CD4-positive, alpha-beta T cell (primary cell): ENCODE measurements at regions not wholly inside any gene's neighbourhood (a gene's known extent, or its start where the extent isn't known, plus 50 kb on each side); places are given as distances from the start of the nearest gene placed in this dataset.

Experiments used
- ATAC-seq: fragments of 200-7000 bp; cut with Tn5 transposase; one replicate; pipeline ENCODE4 v1.10.0; 2022; ENCODE audit warnings: mild to moderate bottlenecking; ENCODE audit not compliant: poor library complexity
- CTCF ChIA-PET: fragments of 350-600 bp; sonication (Branson Sonifier 250); formaldehyde crosslinking; loops from one replicate; lab custom pipeline; 2021; ENCODE audit warnings: antibody characterized with exemption, inconsistent platforms; lab: Charles Lee
- POLR2A ChIA-PET: fragments of 350-600 bp; sonication (Branson Sonifier 250); formaldehyde crosslinking; loops from one replicate; lab custom pipeline; 2021; ENCODE audit warnings: antibody characterized with exemption, inconsistent platforms; lab: Charles Lee
- DNase-seq, 14 experiments: peaks; one replicate each; pipeline ENCODE4 v3.0.0-alpha.2; 2013 to 2020; ENCODE audit warnings: mixed read lengths in 2 of 14
- H3K27ac ChIP-seq, 2 donors: one replicate each; pipeline versions ENCODE4 v1.5.1 to v1.7.0; 2013; ENCODE audit warnings: low read length in 2 of 2, low read depth in 1 of 2, mild to moderate bottlenecking in 1 of 2
- H3K27me3 ChIP-seq, 2 experiments: 1 replicate in 1 of 2; 2 replicates in 1 of 2; pipeline versions ENCODE4 v1.6.1 to v1.7.0; 2013; ENCODE audit warnings: low read length in 2 of 2, control low read depth in 1 of 2, mild to moderate bottlenecking in 1 of 2, moderate library complexity in 1 of 2; ENCODE audit not compliant: insufficient read depth in 2 of 2, control insufficient read depth in 1 of 2
- H3K36me3 ChIP-seq: one replicate; pipeline ENCODE4 v1.6.1; 2013; ENCODE audit warnings: low read length, control low read depth; ENCODE audit not compliant: insufficient read depth
- H3K4me1 ChIP-seq: one replicate; pipeline ENCODE4 v1.6.1; 2013; ENCODE audit warnings: low read length, control low read depth; ENCODE audit not compliant: insufficient read depth
- H3K4me3 ChIP-seq: one replicate; pipeline ENCODE4 v1.5.1; 2013; ENCODE audit warnings: mild to moderate bottlenecking, low read length, moderate library complexity
- H3K9me3 ChIP-seq, 2 experiments: 1 replicate in 1 of 2; 2 replicates in 1 of 2; pipeline versions ENCODE4 v1.6.1 to v1.7.0; 2013; ENCODE audit warnings: low read length in 2 of 2, mild to moderate bottlenecking in 2 of 2, control low read depth in 1 of 2, moderate library complexity in 1 of 2; ENCODE audit not compliant: control insufficient read depth in 1 of 2, insufficient read depth in 1 of 2
- H3K27ac Mint-ChIP-seq: one replicate; pipeline ENCODE4 v1.8.0; 2020; ENCODE audit warnings: mixed read lengths
- H3K27me3 Mint-ChIP-seq: one replicate; pipeline ENCODE4 v1.8.0; 2021; ENCODE audit warnings: mixed read lengths
- H3K36me3 Mint-ChIP-seq: one replicate; pipeline ENCODE4 v1.8.0; 2021; ENCODE audit warnings: low read depth, mixed read lengths
- H3K4me1 Mint-ChIP-seq: one replicate; pipeline ENCODE4 v1.8.0; 2021; ENCODE audit warnings: low read depth, mixed read lengths
- H3K4me3 Mint-ChIP-seq: one replicate; pipeline ENCODE4 v1.8.0; 2020; ENCODE audit warnings: mild to moderate bottlenecking, mixed read lengths
- H3K9me3 Mint-ChIP-seq: one replicate; pipeline ENCODE4 v1.8.0; 2020; ENCODE audit warnings: mixed read lengths
- CTCF ChIP-seq: fragments of 200-600 bp; IDR thresholded peaks from one replicate; pipeline ENCODE4 v1.8.0; 2022; ENCODE audit warnings: antibody characterized with exemption, mild to moderate bottlenecking
- intact Hi-C, 2 experiments: fragments of 100-400 bp; cut with DNase I in 1 of 2; cut with micrococcal nuclease in 1 of 2; formaldehyde crosslinking; loops; one replicate each; pipeline versions ENCODE4 v1.15.1 to v1.9.0; 2023 to 2025; cut with DNase I, micrococcal nuclease

GRCh38 chr13:90116121-90116520 is 1231.4 kb upstream of the MIR17HG start:
- ATAC-seq (no peak), DNase-seq (no peak)
- Mint-ChIP-seq H3K9me3 (peaks cover 9% of the 10 kb centered on the region), H3K27ac (no peak overlapping the region), H3K4me1 (no peaks in the 10 kb centered on the region), H3K36me3 (no peaks in the 10 kb centered on the region), H3K4me3 (no peak overlapping the region), H3K27me3 (no peaks in the 10 kb centered on the region)
- intact Hi-C loops = no loop called here
- TF ChIP-seq CTCF = no peak
- H3K9me3 ChIP-seq = peaks cover 0 to 7% of the 10 kb centered on the region in 2 experiments
- H3K27me3 ChIP-seq = no peaks in the 10 kb centered on the region
- no peak overlapping the region for H3K4me3 ChIP-seq
- H3K36me3 ChIP-seq = no peaks in the 10 kb centered on the region
- no peak overlapping the region for H3K27ac ChIP-seq
- H3K4me1 ChIP-seq = no peaks in the 10 kb centered on the region
- POLR2A ChIA-PET = no interaction called here
- CTCF ChIA-PET = no interaction called here

- peaks cover 8% of the 10 kb centered on the region for H3K9me3 Mint-ChIP-seq
- DNase-seq (no peak), ATAC-seq (no peak)
- TF ChIP-seq CTCF = no peak
- H3K36me3 ChIP-seq = no peaks in the 10 kb centered on the region
- H3K4me1 ChIP-seq = no peaks in the 10 kb centered on the region
- H3K9me3 ChIP-seq = peaks cover 0 to 7% of the 10 kb centered on the region in 2 experiments
- H3K36me3 Mint-ChIP-seq = no peaks in the 10 kb centered on the region
- H3K4me3 ChIP-seq = no peak overlapping the region
- no peaks in the 10 kb centered on the region for H3K4me1 Mint-ChIP-seq
- H3K27ac Mint-ChIP-seq = no peak overlapping the region
- no peaks in the 10 kb centered on the region for H3K27me3 ChIP-seq
- no peak overlapping the region for H3K4me3 Mint-ChIP-seq
- CTCF ChIA-PET = no interaction called here
- intact Hi-C loops = no loop called here
- POLR2A ChIA-PET = no interaction called here
- no peaks in the 10 kb centered on the region for H3K27me3 Mint-ChIP-seq
- no peak overlapping the region for H3K27ac ChIP-seq
These were observed 1228.9 kb upstream of the MIR17HG start for GRCh38 chr13:90118467-90119071.

GRCh38 chr13:90120026-90120425 is 1227.5 kb upstream of the MIR17HG start:
- CTCF ChIA-PET = no interaction called here
- H3K27ac ChIP-seq = no peak overlapping the region
- no peaks in the 10 kb centered on the region for H3K4me1 ChIP-seq
- POLR2A ChIA-PET = no interaction called here
- H3K4me3 ChIP-seq = no peak overlapping the region
- no peak for TF ChIP-seq CTCF
- ATAC-seq (no peak), DNase-seq (no peak)
- intact Hi-C loops = no loop called here
- Mint-ChIP-seq H3K36me3 (no peaks in the 10 kb centered on the region), H3K27ac (no peak overlapping the region), H3K4me3 (no peak overlapping the region), H3K9me3 (peaks cover 9% of the 10 kb centered on the region), H3K27me3 (no peaks in the 10 kb centered on the region), H3K4me1 (no peaks in the 10 kb centered on the region)
- no peaks in the 10 kb centered on the region for H3K27me3 ChIP-seq
- peaks cover 0 to 7% of the 10 kb centered on the region in 2 experiments for H3K9me3 ChIP-seq
- H3K36me3 ChIP-seq = no peaks in the 10 kb centered on the region
